RPMI7951 (cell line): ENCODE measurements at regions not wholly inside any gene's neighbourhood (a gene's known extent, or its start where the extent isn't known, plus 50 kb on each side); places are given as distances from the start of the nearest gene placed in this dataset.

Experiments used
- DNase-seq: peaks from one replicate; pipeline ENCODE4 v3.0.0-alpha.2; 2012; ENCODE audit warnings: low read depth

DNA sequence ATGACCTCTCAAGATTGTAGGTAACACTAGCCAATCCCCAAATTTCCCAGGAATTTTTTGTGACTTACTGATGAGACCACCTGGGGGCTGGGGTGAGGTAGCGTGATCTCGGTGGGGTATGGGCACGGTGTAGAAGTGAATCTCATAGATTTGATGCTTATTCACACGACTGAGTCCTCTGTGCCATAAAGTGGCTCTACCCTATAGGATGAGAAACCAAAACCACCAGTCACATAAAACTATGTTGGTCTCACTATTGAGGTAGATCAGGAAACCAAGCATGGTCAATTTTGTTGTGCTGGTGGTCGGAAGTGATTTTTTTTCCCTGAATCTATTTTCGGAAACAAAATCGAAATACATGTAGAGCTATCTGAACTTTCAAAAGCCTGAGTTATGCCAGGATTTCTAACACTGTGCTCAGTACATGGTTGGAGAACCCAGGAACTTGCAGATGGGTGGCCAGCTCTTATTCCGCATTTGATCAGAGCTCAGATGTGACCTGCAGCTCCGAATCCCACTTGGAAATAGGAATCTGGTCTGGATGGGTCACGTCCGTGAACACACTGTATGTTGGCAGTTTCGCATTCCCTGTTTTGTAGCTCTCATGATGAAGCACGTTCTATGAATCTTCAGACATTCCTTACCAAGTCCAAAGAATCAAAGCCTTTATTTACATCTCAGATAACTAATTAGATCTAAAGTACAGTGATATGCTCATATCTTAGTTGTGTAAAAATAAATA is 261.5 kb downstream of the KLF6 start:
- DNase-seq, result no peak

DNA sequence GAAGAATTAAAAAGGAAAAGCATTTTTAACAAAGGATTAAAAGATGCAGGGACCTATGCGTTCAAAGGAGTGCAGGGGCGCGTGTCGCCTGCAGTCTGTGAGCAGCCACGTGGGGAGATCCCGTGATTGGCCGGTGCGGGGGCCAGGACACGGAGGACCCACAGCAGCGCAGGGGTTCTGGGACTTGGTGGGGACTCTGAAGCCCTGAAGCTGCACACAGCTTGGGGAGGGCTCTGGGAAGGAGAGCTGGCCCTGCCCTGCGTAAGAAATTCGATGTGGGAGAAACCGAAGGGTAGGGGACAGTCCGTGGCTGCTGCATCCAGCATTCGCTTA is 268.1 kb downstream of the KLF6 start:
- DNase-seq, result no peak

DNA sequence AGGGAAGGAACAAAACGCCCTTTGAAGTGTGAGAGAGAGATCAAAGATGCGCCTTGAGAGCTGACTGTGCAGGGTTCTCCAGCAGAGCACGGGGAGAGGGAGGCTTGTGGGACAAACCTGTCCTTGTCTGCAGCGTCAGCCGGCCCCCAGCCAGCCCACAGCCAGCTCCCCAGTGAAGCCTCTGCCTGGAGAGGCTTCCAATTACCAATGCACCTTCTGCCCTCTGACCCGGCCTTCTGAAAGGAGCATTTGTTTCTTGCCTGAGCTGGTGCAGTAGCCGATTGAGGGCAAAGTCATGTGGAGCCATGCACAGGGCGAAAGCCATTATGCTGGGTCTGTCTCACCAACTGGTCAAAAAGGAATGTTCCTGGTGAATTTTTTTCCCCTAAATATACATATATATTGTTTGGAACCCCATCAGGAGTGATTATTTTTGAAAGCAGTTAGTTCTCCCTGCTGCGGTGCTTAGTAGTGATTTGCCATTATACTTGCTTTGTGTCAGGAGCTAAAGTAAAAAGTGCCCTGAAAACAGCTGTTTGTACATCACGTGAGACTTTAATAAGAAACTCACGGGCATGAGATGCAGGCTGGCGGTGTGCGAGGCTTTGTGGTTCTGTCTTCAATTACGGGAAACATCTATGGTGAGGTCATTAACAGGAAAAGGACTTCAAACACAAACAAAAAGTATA is 268.6 kb downstream of the KLF6 start:
- DNase-seq, result peak; percentile 48

DNA sequence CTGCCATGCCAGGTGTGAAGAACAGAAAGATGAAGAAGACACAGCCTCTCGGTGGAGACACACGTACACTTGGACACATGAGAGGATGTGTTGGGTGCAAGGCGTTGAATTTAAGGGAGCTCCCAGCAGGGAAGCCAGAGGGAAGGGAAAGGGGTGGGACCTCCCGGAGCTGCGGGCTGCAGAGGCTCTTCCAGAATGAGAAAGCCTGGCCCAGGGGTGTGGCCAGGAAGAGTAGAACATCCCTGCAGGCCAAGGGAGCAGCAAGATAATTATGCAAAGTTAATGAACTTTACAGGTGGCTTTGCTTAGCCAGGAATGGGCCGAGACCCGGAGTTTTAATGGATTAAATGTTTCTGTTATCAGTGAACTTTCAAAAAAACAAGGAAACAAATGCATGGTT is 270.3 kb downstream of the KLF6 start:
- DNase-seq, result no peak

DNA sequence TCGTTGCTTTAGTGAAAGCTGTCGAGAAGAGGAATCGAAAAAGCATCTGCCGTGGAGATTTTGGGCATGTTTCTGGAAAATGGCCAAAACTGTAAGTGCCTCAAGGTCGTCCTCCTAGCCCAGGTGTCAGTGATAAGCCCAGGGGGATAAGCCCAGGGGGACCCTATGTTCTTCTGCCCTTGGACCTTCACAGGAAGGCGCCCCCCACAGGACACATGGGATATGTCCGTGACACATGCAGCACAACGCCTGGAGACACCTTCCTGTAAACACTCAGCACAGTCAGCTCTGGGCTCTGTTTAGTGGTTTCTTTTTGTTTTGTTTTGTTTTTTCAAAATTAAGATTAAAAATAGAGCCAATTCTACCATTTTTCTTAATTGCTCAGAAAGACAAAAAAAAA is 272.7 kb downstream of the KLF6 start:
- DNase-seq, result no peak

DNA sequence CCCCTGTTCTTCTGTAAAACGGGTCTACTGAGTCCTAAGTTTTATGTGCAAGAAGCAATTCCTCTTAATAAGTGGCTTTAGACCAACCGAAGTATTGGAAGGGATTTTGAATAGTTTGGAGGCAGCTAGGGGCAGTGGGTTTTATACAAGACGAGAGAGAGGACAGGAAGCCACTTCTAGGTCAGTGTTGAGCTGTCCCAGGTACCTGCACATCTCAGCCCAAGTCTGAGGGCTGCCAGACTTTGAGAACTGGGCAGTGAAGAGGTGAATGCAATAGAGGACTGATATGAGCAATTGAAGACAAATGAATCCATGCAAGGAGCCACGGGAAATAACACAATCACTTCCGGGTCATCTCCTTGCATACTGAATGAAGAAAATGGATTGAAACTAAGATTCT is 273.5 kb downstream of the KLF6 start:
- DNase-seq, result no peak

DNA sequence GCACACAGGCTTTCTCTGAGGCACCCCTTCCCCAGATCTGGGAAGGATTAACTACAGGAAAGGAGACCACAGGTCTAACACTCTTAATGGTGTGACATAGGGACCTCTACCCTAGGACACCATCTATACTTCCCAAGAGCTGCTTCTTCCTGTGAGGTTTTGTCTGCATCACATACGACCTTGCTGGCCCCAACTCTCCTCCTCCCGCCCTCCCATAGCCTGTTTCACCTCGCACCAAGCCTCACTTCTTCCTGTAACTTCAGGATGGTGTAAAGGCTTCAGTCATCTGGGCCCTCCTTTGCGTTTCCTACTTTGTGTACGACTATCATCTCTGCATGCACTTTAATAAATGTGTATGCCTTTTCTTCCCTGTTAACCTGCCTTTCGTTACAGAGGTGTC is 274.3 kb downstream of the KLF6 start:
- DNase-seq, result no peak

DNA sequence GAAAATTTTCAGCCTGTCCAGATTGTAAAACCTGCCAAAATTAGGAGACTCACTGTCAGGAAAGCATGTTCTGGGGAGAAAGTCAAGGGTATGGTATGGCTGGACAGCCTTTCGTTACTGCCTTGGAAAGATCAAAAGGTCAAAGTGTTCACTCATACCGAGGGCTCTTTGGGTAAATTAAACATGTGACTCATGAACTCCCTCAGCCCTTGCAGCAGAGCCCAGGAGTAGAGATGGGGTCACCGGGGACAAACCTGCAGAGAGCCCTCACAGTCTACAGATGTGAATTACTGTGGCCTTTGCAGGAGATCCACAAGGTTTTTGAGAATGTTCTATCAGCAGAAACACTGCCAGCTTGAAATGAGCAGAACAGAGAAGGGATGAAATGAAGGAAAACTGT is 275.7 kb downstream of the KLF6 start:
- no peak for DNase-seq

DNA sequence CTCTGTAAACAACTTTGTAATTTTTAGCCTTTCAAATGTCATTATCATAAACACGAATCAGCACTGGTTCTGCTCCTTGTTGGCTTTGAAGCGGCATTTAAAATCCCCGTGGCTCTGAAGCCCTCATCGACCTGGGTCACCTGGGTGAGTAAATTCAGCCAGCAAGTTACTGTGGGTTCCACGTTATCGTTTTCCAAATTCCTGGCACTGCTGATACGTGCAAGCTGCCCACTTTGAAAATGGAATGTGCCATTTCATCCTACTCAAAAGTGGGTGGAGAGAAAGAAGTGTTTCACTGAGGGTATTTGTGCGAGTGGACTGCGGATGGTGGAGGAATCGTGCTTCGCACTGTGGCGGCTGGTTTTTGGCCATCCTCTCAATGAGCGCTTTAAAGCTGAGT is 281.7 kb downstream of the KLF6 start:
- no peak for DNase-seq

DNA sequence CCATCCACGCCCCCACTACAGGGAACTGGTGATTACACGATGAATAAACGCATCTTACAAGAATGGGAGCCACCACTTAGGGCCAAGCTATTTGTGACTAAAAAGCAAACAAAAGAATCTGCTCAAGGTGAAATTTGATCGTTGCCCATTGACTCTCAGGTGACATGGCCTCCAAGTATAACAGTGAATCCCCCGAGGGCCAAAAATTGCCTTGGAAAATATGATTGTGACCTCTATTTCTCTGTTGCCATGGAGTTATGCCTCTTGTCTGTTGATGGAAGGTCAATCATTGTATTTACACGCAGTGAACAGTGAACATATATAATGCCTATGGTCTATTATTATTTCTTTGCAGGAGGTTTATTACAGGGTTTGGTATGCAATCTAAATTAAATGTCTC is 282.3 kb downstream of the KLF6 start:
- DNase-seq, result no peak

DNA sequence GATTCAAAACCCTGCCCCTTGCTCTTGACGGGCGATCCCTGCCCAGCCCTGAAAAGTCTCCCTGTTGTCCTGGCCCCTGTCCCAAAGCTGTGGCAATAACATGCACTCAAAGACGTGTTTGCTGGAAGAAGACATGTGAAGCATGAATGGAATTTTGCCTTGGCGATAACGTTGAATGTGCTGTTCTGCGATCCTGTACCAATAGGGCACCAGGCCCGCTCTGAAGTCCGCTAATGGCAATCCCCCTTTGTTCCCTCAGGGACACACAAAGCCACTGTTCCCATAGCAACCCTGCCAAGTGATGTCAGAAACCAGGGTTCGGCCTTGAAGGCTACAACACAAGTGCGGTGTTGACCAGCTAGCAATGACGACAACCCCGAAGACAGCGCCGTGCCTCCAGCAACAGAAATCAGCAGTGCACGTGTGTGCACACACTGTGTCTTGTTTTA is 284.6 kb downstream of the KLF6 start:
- peak; percentile 95 for DNase-seq

DNA sequence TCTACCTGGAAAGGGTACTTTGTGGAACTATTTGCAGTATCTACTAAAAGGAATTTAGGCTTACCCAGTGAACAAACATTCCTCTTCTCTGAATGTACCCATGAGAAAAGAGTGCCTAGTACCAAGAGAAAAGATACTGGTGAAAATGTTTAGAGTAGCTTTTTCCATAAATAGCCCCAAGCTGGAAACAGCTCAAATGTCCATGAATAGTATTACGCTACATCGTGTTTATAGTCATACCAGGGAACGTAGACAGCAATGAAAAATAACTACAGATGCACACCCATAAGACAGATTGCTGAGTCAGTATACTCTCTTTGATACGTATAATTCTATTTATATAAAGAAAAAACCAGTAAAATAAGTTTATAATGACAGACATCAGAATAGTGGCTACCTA is 285.9 kb downstream of the KLF6 start:
- peak; percentile 63 for DNase-seq

DNA sequence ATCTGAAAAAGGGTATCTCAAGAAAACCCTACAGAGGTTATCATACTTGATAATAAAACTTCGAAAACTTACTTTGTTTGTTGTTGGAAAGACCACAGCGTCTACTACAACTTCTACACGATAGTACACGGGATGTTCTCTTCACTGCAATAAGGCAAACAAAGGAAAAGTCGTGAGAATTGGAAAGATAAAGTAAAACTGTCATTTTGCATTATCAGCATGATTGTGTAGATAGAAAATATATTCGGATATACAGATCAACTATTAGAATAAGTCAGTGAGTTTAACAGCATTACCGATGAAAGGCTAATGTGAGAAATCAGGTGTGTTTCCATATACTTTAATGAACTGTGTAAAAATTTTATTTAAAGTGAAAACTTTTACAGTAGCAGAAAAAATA is 287.4 kb downstream of the KLF6 start:
- no peak for DNase-seq

DNA sequence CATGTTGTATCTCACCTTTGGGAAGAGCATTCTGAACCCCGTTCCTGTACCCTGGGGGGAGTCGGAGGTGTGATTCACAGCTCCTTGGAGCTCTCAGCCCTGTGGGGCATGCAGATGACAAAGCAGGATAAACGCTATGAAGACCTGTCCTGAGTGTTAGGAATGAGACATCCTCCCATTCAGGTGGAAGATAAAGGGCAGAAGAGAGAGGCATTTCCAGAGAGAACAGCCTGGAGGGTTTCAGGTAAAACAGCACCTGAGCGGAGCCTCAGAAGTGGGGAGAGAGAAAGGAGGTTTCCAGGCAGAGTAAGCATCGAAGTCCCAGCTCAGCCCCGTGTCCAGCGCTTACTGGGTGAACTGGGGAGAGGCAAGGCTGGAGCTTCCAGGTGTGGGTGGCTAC is 288.9 kb downstream of the KLF6 start:
- no peak for DNase-seq

DNA sequence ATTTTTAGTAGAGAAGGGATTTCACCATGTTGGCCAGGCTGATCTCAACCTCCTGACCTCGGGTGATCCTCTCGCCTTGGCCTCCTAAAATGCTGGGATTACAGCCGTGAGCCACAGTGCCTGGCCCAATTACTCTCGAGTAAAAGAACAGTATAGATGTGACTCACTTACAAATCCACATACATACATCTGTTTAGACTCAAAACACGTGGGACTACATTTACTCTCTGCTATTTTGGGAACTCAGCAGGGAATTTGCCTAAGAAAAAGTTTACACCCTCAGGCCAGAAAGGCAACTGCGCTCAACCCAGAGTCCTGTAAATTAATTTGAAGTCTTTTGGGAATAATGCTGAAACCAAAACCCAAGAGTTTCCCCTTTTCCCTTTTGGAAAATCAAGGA is 289.7 kb downstream of the KLF6 start:
- peak; percentile 82 for DNase-seq

DNA sequence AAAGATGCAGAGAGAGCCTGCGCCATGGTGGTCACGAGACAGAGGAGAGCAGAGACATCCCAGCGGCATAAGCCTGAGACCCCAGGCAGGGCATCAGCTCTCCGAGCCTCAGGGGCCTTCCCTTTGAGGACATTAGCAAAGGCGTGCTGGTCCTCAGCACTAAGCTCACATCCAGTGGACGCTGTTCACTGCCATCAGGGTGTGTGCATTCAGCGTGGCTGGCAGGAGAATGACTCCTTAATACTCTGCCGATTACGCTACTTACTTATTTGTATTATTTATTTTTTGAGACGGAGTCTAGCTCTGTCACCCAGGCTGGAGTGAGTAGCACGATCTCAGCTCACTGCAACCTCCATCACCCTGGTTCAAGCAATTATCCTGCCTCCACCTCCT is 290.2 kb downstream of the KLF6 start:
- no peak for DNase-seq

DNA sequence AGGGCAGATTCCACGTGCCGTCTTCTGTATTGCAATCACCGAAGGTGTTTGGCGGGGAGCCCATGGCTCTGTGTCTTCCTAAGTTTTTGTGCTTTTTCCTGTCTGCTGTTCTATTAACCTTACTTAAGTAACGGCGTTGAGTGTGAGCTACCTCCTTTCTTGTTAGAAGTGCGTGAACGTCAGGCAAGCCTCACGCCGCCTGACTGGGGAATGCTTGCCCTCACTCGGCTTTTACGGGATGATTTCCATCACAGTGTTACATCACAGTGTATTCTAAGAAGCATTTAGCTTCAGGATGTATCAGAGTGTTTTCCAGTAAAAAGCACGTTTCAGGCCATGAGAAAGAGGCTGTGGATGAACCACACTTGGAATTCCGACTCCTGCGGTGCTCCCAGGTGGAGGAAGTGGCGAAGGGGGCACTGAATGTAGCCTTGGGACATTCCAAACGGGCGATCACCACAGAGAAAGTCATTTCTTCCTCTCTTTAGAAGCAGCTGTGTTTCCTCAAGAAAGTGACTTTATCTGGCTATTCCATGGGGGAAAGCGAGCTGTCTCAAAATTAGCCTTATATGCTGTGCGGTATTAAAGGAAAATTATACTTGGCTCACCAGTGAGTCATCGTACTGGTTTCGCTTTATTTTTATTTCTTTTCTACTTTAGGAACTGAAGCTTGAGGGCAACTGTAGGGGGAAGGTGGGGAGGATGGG is 290.7 kb downstream of the KLF6 start:
- DNase-seq, result peak; percentile 97

DNA sequence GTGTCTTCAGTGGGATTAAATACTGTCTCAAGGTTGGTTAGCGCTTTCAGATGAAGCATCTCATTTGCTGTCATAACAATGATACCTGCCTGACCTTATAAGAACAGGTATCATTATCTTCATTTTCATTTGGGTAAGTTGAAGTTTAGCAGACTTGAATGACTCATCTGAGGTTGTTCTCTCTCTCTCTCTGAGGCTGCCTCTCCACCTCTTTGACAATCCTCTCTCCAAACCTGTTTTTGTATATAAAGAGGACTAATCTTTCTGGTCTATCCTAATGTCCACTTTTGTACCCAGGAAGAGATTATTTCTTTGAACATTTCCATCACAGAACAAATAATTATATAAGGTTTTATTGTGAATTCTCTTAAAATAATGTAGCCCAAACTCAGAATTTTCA is 291.4 kb downstream of the KLF6 start:
- DNase-seq, result peak; percentile 38

DNA sequence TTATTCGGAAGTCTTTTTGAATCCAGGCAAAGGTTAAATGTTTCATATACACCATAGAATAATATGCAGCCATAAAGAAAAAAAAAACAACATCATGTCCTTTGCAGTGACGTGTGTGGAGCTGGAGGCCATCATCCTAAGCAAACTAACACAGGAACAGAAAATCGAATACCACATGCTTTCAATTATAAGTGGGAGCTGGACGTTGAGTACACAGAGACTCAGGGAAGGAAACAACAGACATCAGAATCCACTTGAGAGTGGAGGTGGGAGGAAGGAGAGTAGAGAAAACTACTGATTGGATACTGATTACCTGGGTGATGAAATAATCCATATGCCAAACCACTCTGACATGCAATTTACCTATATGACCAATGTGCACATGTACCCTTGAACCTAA is 293.4 kb downstream of the KLF6 start:
- DNase-seq, result no peak

DNA sequence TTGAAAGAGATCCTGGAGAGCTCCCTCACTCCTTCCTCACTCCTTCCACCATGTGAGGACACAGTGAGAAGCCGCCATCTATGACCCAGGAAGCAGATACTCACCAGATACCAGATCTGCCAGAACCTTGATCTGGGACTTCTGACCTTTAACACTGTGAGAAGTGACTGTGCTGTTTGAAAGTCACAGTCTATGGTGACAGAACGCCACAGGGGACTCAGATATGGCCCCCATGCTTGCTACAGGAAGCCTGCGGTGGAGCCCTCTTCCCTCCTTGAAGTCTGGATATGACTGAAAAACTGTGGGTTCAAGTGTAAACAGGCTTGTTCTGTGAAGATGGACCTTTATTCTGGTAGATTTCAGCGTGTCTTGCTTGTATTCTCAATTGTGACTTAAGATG is 297.8 kb downstream of the KLF6 start:
- DNase-seq, result no peak

DNA sequence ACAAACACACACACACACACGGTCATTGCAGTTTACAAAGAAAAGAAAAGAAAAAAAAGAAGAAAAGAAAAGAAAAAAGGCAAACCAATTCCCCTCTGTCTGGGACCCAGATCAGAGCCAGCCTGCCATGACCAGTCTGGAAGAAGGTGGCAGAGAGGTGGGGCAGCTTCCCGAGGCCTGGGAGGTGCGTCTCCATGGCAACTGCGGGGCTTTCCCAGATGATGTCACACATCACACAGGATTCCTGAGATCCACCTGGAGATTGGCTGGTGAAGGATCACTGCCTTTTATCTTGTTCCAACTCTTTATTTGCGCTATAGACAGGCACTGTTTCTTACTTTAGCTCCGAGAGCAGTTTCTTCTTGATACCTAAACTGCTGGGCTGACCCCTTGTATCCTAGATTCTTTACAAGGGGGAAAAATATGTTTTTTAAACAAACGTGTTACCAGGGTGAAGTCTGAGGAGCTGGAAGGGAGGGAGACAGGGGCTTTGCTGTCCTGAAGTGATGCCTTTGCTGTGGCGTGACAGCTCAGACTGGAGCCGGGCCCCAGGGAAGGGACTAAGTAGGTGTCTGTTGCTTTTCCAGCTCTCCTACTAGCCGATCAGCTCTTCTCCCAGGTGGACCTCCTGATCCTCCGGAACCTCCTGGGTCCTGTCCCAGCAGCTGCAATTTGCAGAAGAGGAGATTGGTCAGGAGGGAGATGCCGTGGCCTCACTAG is 298.5 kb downstream of the KLF6 start:
- DNase-seq, result peak; percentile 86

DNA sequence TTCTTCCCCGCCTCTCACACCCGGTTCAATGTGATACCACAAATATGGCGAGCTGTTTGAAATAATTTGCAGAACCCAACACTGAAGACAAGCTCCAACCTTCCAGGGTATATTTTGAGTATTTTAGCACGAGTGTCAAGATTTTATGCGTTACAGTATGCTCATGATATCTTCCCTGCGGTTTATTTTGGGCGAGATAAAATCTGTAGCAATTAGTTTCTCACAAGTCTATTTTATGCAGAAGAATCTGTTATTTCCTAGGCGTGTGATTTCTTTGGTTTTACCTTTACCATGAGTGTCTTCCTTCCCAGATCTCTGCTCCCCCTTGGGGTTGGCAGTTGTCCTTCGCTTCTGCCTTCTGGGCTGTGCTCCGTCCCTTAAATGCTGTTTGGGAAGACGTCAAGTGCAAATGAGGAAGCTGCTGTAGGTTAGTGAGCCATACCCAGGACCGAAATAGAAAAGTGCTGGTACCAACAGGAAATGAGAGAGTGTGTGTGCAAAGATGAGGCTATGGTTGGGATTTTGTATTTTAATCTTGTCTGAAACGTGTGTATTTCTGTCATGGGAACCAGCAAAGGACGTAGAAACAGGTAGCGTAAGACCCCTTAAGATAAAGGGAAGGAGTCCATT is 299.8 kb downstream of the KLF6 start:
- DNase-seq, result no peak
